GM23338 (cell line): ENCODE measurements at regions not wholly inside any gene's neighbourhood (a gene's known extent, or its start where the extent isn't known, plus 50 kb on each side); places are given as distances from the start of the nearest gene placed in this dataset.

Experiments
- ATAC-seq: fragments of 200-7000 bp; cut with Tn5 transposase; 3 replicates; pipeline ENCODE4 v1.9.1; 2020
- DNase-seq: peaks from one replicate; pipeline ENCODE4 v3.0.0-alpha.2; 2015; ENCODE audit warnings: low spot score
- H2AFZ ChIP-seq: fragments of 200-600 bp; sonication (generic); 2 replicates; pipeline ENCODE4 v1.8.0; 2016; ENCODE audit warnings: antibody characterized with exemption, mild to moderate bottlenecking, moderate library complexity
- H3F3A ChIP-seq: fragments of 200-600 bp; sonication (generic); replicated peaks from 2 replicates; pipeline ENCODE4 v1.8.0; 2017; ENCODE audit warnings: antibody characterized with exemption, mixed run types, low read depth
- H3K27ac ChIP-seq: fragments of 200-600 bp; sonication (generic); 2 replicates; pipeline ENCODE4 v1.6.1; 2016; ENCODE audit warnings: low read depth
- H3K27me3 ChIP-seq: fragments of 200-600 bp; sonication (generic); 2 replicates; pipeline ENCODE4 v1.8.0; 2016; ENCODE audit warnings: mild to moderate bottlenecking, mixed run types, moderate library complexity; ENCODE audit not compliant: insufficient read depth
- H3K36me3 ChIP-seq: fragments of 200-600 bp; sonication (generic); 2 replicates; pipeline ENCODE4 v1.8.0; 2016; ENCODE audit warnings: mild to moderate bottlenecking; ENCODE audit not compliant: insufficient read depth
- H3K4me1 ChIP-seq: fragments of 200-600 bp; sonication (generic); 2 replicates; pipeline ENCODE4 v1.8.0; 2016; ENCODE audit warnings: mild to moderate bottlenecking, moderate library complexity; ENCODE audit not compliant: insufficient read depth
- H3K4me2 ChIP-seq: fragments of 200-600 bp; sonication (generic); 2 replicates; pipeline ENCODE4 v1.7.1; 2017; ENCODE audit warnings: mixed run types
- H3K4me3 ChIP-seq: fragments of 200-600 bp; sonication (generic); 2 replicates; pipeline ENCODE4 v1.6.1; 2016; ENCODE audit warnings: mixed run types
- H3K79me2 ChIP-seq: fragments of 200-600 bp; sonication (generic); replicated peaks from 2 replicates; pipeline ENCODE4 v1.8.0; 2017; ENCODE audit warnings: mild to moderate bottlenecking; ENCODE audit not compliant: insufficient read depth
- H3K9me2 ChIP-seq: fragments of 200-600 bp; sonication (generic); 2 replicates; pipeline ENCODE4 v1.8.0; 2017; ENCODE audit not compliant: insufficient read depth
- H4K20me1 ChIP-seq: fragments of 200-600 bp; sonication (generic); replicated peaks from 2 replicates; pipeline ENCODE4 v1.8.0; 2017; ENCODE audit warnings: mild to moderate bottlenecking; ENCODE audit not compliant: insufficient read depth
- H3K27ac Mint-ChIP-seq: 2 replicates; pipeline ENCODE4 v1.8.0; 2020; ENCODE audit warnings: inconsistent platforms, mild to moderate bottlenecking, moderate library complexity, mixed read lengths
- H3K27me3 Mint-ChIP-seq: 3 replicates; pipeline ENCODE4 v1.8.0; 2022; ENCODE audit warnings: low read depth, mild to moderate bottlenecking, moderate library complexity, mixed read lengths, inconsistent platforms; ENCODE audit not compliant: insufficient read depth, poor library complexity
- H3K36me3 Mint-ChIP-seq: 3 replicates; pipeline ENCODE4 v1.8.0; 2021; ENCODE audit warnings: low read depth, mild to moderate bottlenecking, inconsistent platforms, moderate library complexity, mixed read lengths
- H3K4me1 Mint-ChIP-seq: 3 replicates; pipeline ENCODE4 v1.8.0; 2020; ENCODE audit warnings: mild to moderate bottlenecking, inconsistent platforms, mixed read lengths
- H3K4me3 Mint-ChIP-seq: 3 replicates; pipeline ENCODE4 v1.8.0; 2021; ENCODE audit warnings: moderate library complexity, mild to moderate bottlenecking, inconsistent platforms, mixed read lengths
- H3K9me3 Mint-ChIP-seq: 3 replicates; pipeline ENCODE4 v1.8.0; 2020; ENCODE audit warnings: moderate library complexity, mild to moderate bottlenecking, inconsistent platforms, mixed read lengths
- CREB1 ChIP-seq: fragments of 250-450 bp; sonication (Bioruptor Pico); IDR thresholded peaks from 2 replicates; pipeline ENCODE4 v1.5.0; 2020; ENCODE audit warnings: low read depth, mild to moderate bottlenecking, moderate library complexity
- EZH2phosphoT487 ChIP-seq: fragments of 200-600 bp; sonication (generic); IDR thresholded peaks from one replicate; pipeline ENCODE4 v1.8.1; 2018; ENCODE audit warnings: antibody characterized with exemption; ENCODE audit not compliant: unreplicated experiment
- TF ChIP-seq, protein P1 (sequence below): fragments of 250-450 bp; sonication (Bioruptor Pico); IDR thresholded peaks from 2 replicates; pipeline ENCODE4 v1.5.0; 2020; ENCODE audit warnings: mild to moderate bottlenecking, moderate library complexity
- TF ChIP-seq, protein P2 (sequence below): IDR thresholded peaks from one replicate; pipeline ENCODE4 v1.6.1; 2018; ENCODE audit warnings: antibody characterized with exemption; ENCODE audit not compliant: unreplicated experiment

DNA sequence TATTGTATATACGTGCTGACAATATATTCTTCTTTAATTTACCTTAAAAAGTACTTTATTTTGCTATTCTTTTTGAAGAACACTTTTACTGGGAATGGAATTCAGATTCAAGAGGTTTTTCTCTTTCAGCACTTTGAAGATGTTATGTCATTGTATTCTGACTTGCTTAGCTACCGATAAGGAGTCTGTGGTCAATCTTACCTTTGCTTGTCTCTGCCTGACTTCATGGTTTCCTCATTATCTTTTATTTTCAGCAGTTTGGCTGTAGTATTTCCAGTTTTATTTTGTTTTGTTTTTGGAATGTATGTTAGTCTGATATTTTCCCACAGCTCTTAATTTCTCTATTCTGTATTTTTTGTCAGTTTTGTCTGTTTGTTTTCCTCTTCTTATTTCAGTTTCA, 187.9 kb upstream of the SMIM30 start (continued):
- TF ChIP-seq, protein P1, sequence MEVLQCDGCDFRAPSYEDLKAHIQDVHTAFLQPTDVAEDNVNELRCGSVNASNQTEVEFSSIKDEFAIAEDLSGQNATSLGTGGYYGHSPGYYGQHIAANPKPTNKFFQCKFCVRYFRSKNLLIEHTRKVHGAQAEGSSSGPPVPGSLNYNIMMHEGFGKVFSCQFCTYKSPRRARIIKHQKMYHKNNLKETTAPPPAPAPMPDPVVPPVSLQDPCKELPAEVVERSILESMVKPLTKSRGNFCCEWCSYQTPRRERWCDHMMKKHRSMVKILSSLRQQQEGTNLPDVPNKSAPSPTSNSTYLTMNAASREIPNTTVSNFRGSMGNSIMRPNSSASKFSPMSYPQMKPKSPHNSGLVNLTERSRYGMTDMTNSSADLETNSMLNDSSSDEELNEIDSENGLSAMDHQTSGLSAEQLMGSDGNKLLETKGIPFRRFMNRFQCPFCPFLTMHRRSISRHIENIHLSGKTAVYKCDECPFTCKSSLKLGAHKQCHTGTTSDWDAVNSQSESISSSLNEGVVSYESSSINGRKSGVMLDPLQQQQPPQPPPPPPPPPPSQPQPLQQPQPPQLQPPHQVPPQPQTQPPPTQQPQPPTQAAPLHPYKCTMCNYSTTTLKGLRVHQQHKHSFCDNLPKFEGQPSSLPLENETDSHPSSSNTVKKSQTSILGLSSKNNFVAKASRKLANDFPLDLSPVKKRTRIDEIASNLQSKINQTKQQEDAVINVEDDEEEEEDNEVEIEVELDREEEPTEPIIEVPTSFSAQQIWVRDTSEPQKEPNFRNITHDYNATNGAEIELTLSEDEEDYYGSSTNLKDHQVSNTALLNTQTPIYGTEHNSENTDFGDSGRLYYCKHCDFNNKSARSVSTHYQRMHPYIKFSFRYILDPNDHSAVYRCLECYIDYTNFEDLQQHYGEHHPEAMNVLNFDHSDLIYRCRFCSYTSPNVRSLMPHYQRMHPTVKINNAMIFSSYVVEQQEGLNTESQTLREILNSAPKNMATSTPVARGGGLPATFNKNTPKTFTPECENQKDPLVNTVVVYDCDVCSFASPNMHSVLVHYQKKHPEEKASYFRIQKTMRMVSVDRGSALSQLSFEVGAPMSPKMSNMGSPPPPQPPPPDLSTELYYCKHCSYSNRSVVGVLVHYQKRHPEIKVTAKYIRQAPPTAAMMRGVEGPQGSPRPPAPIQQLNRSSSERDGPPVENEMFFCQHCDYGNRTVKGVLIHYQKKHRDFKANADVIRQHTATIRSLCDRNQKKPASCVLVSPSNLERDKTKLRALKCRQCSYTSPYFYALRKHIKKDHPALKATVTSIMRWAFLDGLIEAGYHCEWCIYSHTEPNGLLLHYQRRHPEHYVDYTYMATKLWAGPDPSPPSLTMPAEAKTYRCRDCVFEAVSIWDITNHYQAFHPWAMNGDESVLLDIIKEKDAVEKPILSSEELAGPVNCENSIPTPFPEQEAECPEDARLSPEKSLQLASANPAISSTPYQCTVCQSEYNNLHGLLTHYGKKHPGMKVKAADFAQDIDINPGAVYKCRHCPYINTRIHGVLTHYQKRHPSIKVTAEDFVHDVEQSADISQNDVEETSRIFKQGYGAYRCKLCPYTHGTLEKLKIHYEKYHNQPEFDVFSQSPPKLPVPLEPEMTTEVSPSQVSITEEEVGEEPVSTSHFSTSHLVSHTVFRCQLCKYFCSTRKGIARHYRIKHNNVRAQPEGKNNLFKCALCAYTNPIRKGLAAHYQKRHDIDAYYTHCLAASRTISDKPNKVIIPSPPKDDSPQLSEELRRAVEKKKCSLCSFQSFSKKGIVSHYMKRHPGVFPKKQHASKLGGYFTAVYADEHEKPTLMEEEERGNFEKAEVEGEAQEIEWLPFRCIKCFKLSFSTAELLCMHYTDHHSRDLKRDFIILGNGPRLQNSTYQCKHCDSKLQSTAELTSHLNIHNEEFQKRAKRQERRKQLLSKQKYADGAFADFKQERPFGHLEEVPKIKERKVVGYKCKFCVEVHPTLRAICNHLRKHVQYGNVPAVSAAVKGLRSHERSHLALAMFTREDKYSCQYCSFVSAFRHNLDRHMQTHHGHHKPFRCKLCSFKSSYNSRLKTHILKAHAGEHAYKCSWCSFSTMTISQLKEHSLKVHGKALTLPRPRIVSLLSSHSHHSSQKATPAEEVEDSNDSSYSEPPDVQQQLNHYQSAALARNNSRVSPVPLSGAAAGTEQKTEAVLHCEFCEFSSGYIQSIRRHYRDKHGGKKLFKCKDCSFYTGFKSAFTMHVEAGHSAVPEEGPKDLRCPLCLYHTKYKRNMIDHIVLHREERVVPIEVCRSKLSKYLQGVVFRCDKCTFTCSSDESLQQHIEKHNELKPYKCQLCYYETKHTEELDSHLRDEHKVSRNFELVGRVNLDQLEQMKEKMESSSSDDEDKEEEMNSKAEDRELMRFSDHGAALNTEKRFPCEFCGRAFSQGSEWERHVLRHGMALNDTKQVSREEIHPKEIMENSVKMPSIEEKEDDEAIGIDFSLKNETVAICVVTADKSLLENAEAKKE (CRISPR knock-in tag) = no peak
- no peak for TF ChIP-seq EZH2phosphoT487

DNA sequence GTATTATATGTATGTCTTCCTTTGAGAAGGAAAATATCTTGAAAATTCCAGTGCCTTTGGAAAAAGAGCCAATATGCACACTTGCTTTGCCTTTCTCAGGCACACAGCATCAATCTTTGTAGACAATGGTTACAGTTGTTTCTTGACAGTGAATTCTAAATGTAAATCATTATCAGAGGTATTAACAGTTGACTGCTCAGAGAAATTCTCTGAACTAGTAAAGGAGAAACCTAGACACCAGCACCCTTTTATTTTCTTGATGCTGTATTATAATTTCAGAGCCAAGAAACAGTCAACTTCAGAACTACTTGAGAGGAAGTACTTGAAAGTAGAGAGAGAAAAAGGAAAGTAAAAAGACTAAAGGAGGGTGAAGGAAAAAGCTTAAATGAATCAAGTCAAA, 185.8 kb upstream of the SMIM30 start:
- Histone ChIP-seq H4K20me1 (no peaks in the 10 kb centered on the region), H3K4me3 (no peak overlapping the region), H2AFZ (no peak overlapping the region), H3F3A (no peaks in the 10 kb centered on the region), H3K36me3 (no peaks in the 10 kb centered on the region), H3K9me2 (no peaks in the 10 kb centered on the region), H3K27ac (no peak overlapping the region), H3K4me2 (no peak overlapping the region), H3K79me2 (no peaks in the 10 kb centered on the region), H3K27me3 (no peaks in the 10 kb centered on the region), H3K4me1 (no peaks in the 10 kb centered on the region)
- TF ChIP-seq CREB1 (CRISPR knock-in tag) (no peak), EZH2phosphoT487 (no peak)
- TF ChIP-seq, protein P2, sequence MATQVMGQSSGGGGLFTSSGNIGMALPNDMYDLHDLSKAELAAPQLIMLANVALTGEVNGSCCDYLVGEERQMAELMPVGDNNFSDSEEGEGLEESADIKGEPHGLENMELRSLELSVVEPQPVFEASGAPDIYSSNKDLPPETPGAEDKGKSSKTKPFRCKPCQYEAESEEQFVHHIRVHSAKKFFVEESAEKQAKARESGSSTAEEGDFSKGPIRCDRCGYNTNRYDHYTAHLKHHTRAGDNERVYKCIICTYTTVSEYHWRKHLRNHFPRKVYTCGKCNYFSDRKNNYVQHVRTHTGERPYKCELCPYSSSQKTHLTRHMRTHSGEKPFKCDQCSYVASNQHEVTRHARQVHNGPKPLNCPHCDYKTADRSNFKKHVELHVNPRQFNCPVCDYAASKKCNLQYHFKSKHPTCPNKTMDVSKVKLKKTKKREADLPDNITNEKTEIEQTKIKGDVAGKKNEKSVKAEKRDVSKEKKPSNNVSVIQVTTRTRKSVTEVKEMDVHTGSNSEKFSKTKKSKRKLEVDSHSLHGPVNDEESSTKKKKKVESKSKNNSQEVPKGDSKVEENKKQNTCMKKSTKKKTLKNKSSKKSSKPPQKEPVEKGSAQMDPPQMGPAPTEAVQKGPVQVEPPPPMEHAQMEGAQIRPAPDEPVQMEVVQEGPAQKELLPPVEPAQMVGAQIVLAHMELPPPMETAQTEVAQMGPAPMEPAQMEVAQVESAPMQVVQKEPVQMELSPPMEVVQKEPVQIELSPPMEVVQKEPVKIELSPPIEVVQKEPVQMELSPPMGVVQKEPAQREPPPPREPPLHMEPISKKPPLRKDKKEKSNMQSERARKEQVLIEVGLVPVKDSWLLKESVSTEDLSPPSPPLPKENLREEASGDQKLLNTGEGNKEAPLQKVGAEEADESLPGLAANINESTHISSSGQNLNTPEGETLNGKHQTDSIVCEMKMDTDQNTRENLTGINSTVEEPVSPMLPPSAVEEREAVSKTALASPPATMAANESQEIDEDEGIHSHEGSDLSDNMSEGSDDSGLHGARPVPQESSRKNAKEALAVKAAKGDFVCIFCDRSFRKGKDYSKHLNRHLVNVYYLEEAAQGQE = no peak
- TF ChIP-seq, protein P1 (CRISPR knock-in tag) = no peak
- Mint-ChIP-seq H3K27me3 (no peaks in the 10 kb centered on the region), H3K27ac (no peak overlapping the region), H3K4me1 (no peaks in the 10 kb centered on the region), H3K4me3 (no peak overlapping the region), H3K36me3 (no peaks in the 10 kb centered on the region), H3K9me3 (peaks cover 3% of the 10 kb centered on the region; the same call in 2 of the 3 replicates)
- ATAC-seq (no peak), DNase-seq (no peak)
